GM12873 (cell line): ENCODE measurements at regions not wholly inside any gene's neighbourhood (a gene's known extent, or its start where the extent isn't known, plus 50 kb on each side); places are given as distances from the start of the nearest gene placed in this dataset.

Source experiments
- TF ChIP-seq, protein P1 (sequence below): IDR thresholded peaks from 2 replicates; pipeline ENCODE4 v1.5.1; 2012; ENCODE audit warnings: low read depth, mild to moderate bottlenecking, moderate library complexity, low read length, control low read depth; ENCODE audit not compliant: insufficient read depth; ENCODE audit errors: missing control alignments

GRCh38 chr13:79851318-79851717 is 370.4 kb downstream of the NDFIP2 start:
- TF ChIP-seq, protein P1, sequence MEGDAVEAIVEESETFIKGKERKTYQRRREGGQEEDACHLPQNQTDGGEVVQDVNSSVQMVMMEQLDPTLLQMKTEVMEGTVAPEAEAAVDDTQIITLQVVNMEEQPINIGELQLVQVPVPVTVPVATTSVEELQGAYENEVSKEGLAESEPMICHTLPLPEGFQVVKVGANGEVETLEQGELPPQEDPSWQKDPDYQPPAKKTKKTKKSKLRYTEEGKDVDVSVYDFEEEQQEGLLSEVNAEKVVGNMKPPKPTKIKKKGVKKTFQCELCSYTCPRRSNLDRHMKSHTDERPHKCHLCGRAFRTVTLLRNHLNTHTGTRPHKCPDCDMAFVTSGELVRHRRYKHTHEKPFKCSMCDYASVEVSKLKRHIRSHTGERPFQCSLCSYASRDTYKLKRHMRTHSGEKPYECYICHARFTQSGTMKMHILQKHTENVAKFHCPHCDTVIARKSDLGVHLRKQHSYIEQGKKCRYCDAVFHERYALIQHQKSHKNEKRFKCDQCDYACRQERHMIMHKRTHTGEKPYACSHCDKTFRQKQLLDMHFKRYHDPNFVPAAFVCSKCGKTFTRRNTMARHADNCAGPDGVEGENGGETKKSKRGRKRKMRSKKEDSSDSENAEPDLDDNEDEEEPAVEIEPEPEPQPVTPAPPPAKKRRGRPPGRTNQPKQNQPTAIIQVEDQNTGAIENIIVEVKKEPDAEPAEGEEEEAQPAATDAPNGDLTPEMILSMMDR, result no peak

- TF ChIP-seq, protein P1, result no peak
These were observed 367.1 kb downstream of the NDFIP2 start for GRCh38 chr13:79847882-79848592.

DNA sequence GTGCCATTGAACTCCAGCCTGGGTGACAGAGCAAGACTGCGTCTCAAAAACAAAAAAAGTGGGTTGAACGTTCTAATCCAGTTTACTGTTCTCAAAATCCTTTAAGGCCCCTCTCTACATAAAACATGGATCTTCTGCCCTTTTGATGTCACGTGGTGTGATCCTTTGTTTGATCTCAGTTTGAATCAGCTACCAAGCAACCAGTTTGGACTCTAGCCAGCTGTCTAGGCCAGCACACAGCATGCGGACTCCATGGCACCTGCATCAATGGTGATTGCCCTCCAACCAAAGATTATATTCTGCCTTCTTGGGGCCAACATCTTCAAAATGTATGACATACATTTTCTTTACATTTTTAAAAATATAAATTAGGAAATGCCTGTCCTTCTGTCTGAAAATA is 365.4 kb downstream of the NDFIP2 start:
- TF ChIP-seq, protein P1, result no peak

- TF ChIP-seq, protein P1, result no peak
These were observed 356.9 kb downstream of the NDFIP2 start for GRCh38 chr13:79837741-79838450.

GRCh38 chr13:79834876-79835275 is 353.9 kb downstream of the NDFIP2 start:
- TF ChIP-seq, protein P1, result no peak

DNA sequence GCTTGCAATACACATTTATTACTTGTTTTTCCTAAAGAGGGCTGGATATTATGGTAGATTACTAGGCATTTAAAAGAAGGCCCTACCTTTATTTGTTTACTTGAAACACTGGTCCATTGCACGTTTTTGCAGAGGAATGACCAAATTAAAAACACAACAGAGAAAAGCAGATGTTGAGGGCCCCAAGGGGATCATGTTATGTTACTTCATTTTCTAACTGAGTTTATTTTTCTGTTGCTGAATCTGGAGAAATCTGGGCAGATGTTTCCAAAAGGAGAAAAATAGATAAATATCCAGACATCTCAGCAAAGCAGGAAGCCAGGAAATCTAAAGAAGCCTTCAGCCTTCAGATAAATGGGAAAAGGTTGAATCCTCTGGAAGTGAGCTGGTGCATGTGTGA is 353.0 kb downstream of the NDFIP2 start:
- TF ChIP-seq, protein P1, result no peak

DNA sequence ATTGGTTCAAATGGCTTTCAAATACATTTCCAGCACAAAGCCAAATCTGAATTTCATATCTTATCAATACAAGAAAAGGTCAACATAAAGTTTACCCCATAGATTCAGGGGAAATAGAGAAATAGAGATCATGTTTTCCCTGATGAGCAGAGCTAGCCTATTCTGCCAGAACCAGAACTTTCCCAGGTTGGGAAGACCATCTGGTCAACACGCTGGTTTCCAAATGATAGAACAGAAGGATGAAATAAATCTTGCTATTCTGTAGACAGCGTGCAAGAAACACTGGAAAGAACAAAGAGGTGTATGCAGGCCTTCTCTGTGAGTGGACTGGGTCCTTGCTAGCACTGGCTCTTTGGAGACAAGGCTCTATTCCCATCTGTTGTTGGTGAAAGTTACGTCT is 350.6 kb downstream of the NDFIP2 start:
- TF ChIP-seq, protein P1, result no peak
